Uterus (tissue), 3 donors: ENCODE measurements at regions not wholly inside any gene's neighbourhood (a gene's known extent, or its start where the extent isn't known, plus 50 kb on each side); places are given as distances from the start of the nearest gene placed in this dataset.

Experiments used
- DNase-seq, 2 donors: peaks; one replicate each; pipeline ENCODE4 v3.0.0-alpha.2; 2019 to 2020
- H3K27ac ChIP-seq, 2 donors: fragments of 200-600 bp; sonication (generic); 1 replicate in 1 of 2; 2 replicates in 1 of 2; pipeline ENCODE4 v1.5.1; 2016 to 2018
- H3K27me3 ChIP-seq, 2 donors: fragments of 200-600 bp; sonication (generic); one replicate each; pipeline ENCODE4 v1.5.1; 2018 to 2019; ENCODE audit warnings: control low read depth in 1 of 2
- H3K36me3 ChIP-seq, 2 donors: fragments of 200-600 bp; sonication (generic); one replicate each; pipeline ENCODE4 v1.5.1; 2019; ENCODE audit warnings: control low read depth in 1 of 2
- H3K4me1 ChIP-seq, 2 donors: fragments of 200-600 bp; sonication (generic); one replicate each; pipeline ENCODE4 v1.5.1; 2018 to 2019; ENCODE audit warnings: control low read depth in 1 of 2
- H3K4me3 ChIP-seq, 2 donors: fragments of 200-600 bp; sonication (generic); 1 replicate in 1 of 2; 2 replicates in 1 of 2; pipeline ENCODE4 v1.5.1; 2018 to 2019; ENCODE audit warnings: mild to moderate bottlenecking in 1 of 2
- H3K9me3 ChIP-seq, 2 donors: fragments of 200-600 bp; sonication (generic); one replicate each; pipeline ENCODE4 v1.5.1; 2019; ENCODE audit warnings: control low read depth in 1 of 2
- CTCF ChIP-seq, 4 experiments: fragments of 200-600 bp in 2 of 4; fragments of 450-650 bp in 2 of 4; sonication (generic) in 2 of 4; IDR thresholded peaks; one replicate each; pipeline ENCODE4 v1.5.1; 2016 to 2019; ENCODE audit warnings: antibody characterized with exemption in 4 of 4, mild to moderate bottlenecking in 2 of 4, moderate library complexity in 1 of 4
- POLR2A ChIP-seq, 2 donors: fragments of 450-650 bp; IDR thresholded peaks; one replicate each; pipeline ENCODE4 v1.6.1; 2016; ENCODE audit warnings: antibody characterized with exemption in 2 of 2, mild to moderate bottlenecking in 1 of 2, moderate library complexity in 1 of 2
- intact Hi-C: fragments of 100-400 bp; cut with DNase I; formaldehyde crosslinking; loops from one replicate; pipeline ENCODE4 v1.15.1; 2023; ENCODE audit warnings: low total_unique reads
- donor health status: DM: yes; HTN: yes; CAD: no.

DNA sequence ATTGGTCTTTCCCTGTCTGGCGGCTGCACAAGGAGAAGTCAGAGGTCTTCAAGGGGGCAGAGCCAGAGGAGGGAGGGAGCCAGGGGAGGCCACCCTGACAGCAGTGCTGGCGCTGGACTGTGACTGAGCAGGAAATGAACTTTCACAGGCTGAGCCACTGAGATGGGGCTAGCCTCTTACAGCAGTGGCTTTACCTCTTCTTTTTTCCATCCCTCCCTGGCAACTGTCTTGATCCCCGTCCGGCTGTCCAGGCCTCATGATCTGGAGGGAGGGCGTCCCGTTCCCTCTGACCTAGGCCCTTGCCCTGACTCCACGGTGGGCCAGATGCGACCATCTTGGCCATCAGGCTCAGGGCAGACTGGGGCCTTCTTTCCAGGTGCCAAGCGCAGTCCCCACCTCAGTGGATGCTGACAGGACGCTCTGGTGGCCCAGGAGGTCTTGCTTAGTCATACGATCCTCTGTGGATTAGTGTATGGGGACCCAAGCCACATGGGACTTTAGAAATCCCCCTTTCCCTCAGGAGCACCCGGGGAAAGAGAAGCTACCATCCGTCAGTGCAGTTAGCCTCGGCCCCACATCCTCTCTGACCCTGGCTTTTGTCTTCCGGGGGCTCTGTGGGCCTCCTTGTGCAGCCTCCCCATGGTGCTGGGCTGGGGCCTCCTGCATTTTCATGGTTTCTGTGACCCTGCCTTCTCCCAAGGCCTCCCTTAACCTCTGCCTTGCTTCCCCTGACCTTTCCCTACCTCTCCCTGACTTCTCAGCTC is 57.4 kb upstream of the CCDC167 start:
- Histone ChIP-seq H3K27ac (no peak overlapping the region), H3K36me3 (no peaks in the 10 kb centered on the region), H3K4me3 (no peak overlapping the region), H3K27me3 (no peaks in the 10 kb centered on the region), H3K9me3 (no peaks in the 10 kb centered on the region), H3K4me1 (no peaks in the 10 kb centered on the region)
- intact Hi-C loops = no loop called here
- DNase-seq = no peak
- TF ChIP-seq POLR2A (IDR thresholded peaks at IDR 0.05) = no peak
- no peak for TF ChIP-seq CTCF (IDR thresholded peaks at IDR 0.05)

- DNase-seq = no peak
- H3K27ac ChIP-seq = no peak overlapping the region
- H3K4me1 ChIP-seq = no peaks in the 10 kb centered on the region
- H3K36me3 ChIP-seq = no peaks in the 10 kb centered on the region
- intact Hi-C loops = no loop called here
- no peak for TF ChIP-seq CTCF (IDR thresholded peaks at IDR 0.05)
- TF ChIP-seq POLR2A (IDR thresholded peaks at IDR 0.05) = no peak
- H3K4me3 ChIP-seq = no peak overlapping the region
- no peaks in the 10 kb centered on the region for H3K9me3 ChIP-seq
- no peaks in the 10 kb centered on the region for H3K27me3 ChIP-seq
Observed at GRCh38 chr6:37555040-37555781, 55.5 kb upstream of the CCDC167 start.

DNA sequence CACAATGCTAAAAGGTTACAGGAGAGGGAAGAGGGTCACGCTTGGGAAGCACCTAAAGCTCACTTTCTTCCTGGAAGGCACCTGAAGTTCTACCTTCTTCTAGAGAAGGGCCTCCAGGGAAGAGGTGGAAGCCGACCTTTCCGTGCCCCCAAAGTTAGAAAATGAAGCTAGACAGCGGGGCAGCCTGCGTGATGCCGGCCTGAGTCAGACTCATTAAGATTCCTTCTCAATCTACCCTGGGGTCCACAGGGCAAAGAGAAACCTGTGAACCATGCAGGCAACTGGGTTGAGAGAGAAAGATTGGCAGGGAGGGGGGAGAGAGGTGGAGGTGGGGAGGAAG is 54.8 kb upstream of the CCDC167 start:
- Histone ChIP-seq H3K4me3 (no peak overlapping the region), H3K36me3 (no peaks in the 10 kb centered on the region), H3K27ac (no peak overlapping the region), H3K27me3 (no peaks in the 10 kb centered on the region), H3K4me1 (no peaks in the 10 kb centered on the region), H3K9me3 (no peaks in the 10 kb centered on the region)
- no peak for DNase-seq
- TF ChIP-seq CTCF (IDR thresholded peaks at IDR 0.05) (no peak), POLR2A (IDR thresholded peaks at IDR 0.05) (no peak)
- intact Hi-C loops = no loop called here

GRCh38 chr6:37552267-37552666 is 52.6 kb upstream of the CCDC167 start:
- DNase-seq = no peak
- no peak for TF ChIP-seq CTCF (IDR thresholded peaks at IDR 0.05)
- TF ChIP-seq POLR2A (IDR thresholded peaks at IDR 0.05) = no peak
- no peak overlapping the region for H3K4me3 ChIP-seq
- no peak overlapping the region for H3K27ac ChIP-seq
- H3K27me3 ChIP-seq = no peaks in the 10 kb centered on the region
- no peaks in the 10 kb centered on the region for H3K36me3 ChIP-seq
- no peaks in the 10 kb centered on the region for H3K9me3 ChIP-seq
- no peaks in the 10 kb centered on the region for H3K4me1 ChIP-seq
- intact Hi-C loops = no loop called here

DNA sequence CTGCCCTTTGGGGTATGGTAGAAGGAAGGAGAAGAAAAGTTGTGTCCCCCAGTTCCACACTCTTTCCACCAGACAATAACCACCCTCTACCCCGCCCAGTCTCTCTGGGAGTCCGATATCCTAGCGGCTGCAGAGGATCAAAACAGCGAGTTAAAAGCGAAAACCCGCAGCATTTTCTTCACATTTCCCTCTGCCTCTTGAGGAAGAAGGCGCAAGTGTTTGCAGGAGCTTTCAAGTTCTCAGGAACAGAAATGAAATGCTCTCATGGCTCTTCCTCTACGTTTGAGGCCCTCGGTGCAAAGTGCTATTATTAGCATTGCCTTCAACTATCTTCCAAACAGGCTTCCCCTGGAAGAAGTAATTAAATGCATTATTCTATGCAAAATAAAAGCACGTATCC is 52.2 kb upstream of the CCDC167 start:
- TF ChIP-seq CTCF (IDR thresholded peaks at IDR 0.05) = no peak
- no peak for TF ChIP-seq POLR2A (IDR thresholded peaks at IDR 0.05)
- H3K36me3 ChIP-seq = no peaks in the 10 kb centered on the region
- no peak for DNase-seq
- H3K27me3 ChIP-seq = no peaks in the 10 kb centered on the region
- H3K27ac ChIP-seq = no peak overlapping the region
- intact Hi-C loops = no loop called here
- no peak overlapping the region for H3K4me3 ChIP-seq
- no peaks in the 10 kb centered on the region for H3K9me3 ChIP-seq
- no peaks in the 10 kb centered on the region for H3K4me1 ChIP-seq
